NCI-H345 treated with DMSO at 0.1 percent for 48 hours (cell line): ENCODE measurements at regions not wholly inside any gene's neighbourhood (a gene's known extent, or its start where the extent isn't known, plus 50 kb on each side); places are given as distances from the start of the nearest gene placed in this dataset.
A peak's percentile ranks its signal among the peaks of the same experiment; 100 is the strongest.
"Not testable (repeated sequence)": the region's sequence is repeated elsewhere in the genome, so short reads cannot be mapped to it uniquely, and the experiment has no call there.

ENCODE experiments used
- DNase-seq: peaks from one replicate; lab custom pipeline; 2025; ENCODE audit not compliant: unreplicated experiment; lab: John Stamatoyannopoulos, UW

DNA sequence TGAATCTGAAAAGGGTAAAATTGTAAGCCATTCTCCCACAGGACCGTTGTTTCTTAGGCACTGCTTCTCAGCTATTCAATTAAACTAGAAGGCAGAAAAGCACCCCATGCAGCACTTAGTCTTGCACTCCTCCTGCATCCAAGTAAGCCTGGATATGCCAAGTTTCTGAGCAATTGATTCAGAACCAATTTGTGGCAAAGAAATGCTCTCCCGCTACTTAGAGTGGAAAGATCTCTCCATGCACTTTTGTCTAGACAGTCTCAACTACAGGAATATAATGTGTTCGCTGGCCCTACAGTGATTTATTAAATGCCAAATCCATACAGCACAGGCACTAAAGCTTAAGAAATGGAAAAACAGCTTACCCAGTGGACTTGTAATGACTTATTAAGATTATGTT, 338.5 kb downstream of the HACE1 start:
- DNase-seq: no peak

DNA sequence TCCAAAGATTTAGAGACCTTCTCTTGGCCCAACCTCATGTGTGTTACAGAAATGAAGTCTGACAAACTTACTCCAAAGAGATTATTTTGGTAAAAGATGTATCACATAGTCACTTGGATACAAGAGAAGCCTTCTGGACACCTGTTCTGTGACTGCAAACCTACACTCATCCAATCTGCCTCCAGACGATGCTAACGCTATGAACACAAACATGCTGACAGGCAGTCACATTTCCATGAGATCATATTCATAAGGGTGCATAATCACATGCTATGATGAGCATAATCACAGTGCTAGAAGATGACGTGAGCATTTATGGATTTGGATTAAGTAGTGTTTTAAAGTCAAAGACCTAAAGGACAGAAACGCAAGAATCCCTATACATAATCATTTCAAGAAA, 340.2 kb downstream of the HACE1 start:
- DNase-seq: no peak

DNA sequence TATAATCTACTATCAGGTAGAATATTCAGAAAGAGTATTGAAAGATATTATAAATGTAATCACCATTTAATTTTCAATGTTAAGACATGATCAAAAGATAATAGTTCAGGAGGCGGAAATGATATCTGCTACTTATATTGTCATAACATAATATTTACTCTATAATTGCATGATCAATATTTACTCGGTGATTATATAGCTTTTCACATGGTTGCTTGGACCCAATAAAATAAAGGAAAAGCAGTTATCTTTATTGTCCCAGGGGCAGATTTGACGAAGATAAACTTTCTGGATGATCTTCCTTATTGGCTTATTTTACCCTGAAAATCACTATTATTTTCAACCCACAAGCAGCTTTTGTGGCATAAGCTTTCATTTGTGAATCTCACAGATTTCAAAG, 350.4 kb downstream of the HACE1 start:
- DNase-seq: no peak

DNA sequence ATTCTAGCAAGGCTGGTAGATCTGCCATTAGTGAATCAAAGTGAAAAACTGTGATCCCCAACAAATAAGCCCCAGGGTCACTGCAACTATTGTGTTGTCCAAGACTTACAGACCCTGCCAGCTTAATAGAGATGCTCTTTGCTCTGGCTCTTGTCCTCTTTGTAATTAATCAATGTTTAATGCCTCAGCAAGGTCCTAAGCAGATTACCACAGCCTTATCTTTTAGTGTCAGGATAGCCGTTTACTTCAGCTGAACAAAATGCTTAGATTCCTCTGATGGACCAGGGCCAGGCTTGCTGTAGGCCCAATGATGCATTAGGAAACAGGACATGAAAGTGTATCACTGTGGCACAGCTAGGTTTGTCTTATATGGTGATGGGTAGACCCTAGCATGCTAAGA, 353.3 kb downstream of the HACE1 start:
- no peak for DNase-seq

DNA sequence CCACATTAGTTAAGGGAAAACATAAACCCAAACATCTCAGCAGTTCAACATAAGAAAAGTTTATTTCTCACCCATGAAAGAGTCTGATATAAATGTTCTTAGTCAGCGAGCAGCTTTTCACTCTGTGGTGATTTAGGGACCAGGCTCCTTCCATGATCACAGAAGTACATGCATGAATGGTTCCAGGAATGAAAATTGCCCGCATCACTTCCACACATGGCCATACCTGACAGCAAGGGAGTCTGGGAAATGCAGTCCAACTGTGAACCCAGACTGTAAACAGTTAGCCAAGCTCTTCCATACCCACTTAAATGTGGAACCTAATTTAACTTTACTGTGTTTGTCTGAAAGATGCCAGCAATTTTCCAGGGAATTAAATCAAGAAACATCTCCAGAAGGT, 353.9 kb downstream of the HACE1 start:
- DNase-seq: no peak

DNA sequence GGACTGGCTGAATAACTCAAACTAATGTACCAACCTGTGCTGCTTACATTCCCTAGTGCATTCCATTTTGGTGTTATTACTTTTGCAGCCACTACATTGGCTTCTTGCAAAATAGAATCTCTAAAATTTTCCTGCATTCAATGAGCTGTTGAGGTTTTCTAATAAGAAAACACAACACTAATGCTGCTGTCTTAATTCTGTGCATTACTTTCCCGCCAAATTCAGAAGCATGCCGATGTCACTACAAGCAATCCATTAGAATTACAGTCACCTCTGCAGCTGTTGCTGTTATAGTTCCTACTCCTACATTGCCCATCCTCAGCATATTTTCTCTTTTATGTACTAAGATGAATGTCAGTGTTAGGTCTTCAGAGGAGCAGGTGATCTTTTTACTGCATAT, 359.5 kb downstream of the HACE1 start:
- DNase-seq: no peak

DNA sequence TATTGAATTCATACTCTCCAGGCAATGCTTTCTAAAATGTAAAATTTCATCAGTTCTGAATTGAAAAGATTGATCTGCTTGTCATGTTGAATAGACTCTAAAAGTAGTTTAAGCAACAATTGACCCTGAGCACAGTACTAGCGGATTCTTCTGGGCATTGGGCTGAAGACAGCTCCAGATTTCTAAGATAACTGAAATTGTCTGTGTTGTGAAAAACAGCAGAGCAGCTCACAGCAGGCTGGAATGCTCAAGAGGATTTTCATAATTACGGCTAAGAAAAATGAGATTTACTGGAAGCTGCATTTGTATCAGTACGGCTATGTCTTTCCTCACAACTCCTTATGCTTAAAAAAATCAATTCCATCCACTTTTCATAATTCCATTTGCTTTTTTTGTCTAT, 373.7 kb downstream of the HACE1 start:
- DNase-seq: no peak

DNA sequence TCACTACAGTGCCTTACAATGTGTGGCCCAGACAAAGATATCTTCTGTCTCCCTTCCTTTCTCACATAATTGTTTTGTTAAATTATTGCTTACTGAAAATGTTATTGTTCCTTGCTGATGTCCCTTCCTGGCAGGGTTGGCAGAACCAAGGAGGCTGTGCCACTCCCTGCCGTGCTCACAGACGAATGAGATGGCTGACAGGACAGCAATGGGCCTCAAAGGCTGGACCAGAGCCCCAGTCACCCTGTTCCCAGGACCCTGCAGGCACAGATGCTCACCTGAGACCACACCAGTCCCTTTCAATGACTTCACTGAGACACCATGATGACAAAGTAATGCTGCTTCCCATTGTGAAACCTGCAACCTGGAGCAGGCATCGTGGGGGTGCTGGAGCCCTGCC, 375.1 kb downstream of the HACE1 start:
- DNase-seq: peak; percentile 51

DNA sequence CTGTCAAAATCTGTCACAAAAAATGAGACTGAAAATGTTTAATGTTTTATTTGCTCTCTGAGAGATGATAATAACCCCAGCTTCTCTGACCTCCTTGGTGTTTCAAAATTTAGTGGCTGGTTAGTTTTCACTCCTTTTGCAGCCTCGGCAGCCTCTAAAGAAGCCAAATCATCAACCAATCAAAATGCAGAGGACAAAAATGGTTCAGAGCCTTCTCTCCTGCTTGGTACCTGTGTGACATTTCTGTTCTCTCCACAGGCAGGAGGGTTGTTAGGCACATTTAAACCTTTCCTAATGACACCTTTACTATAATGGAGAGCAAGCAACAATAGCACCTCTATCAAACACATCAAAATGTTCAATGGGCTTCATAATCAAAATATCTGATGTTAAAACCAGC, 375.5 kb downstream of the HACE1 start:
- no peak for DNase-seq

DNA sequence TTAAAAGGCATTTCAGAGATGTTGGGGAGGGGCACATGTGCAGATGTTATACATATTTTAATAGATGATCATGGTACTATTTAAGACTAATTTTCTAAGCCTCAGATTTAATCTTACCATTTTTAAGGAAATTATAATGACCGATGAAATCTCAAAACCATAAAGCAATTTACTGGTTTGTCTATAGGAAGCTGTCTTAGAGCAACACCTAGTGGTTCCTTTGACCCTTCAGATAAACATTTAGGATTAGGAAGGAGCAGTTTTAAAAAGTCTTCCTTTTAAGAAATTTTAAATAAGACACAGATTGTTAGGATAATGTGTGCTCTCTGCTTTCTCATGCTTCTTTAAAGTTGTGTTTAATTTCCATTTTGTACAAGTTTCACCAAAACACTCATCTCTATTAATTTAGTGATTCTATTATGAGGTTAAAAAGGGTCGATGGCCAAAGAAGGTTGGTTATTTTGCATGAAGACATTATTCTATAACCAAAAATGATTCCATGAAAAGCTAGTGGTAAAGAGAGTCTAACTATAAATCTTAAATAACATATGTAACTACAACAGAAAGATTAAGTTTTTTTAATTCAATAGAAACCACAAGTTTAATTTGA, 376.4 kb downstream of the HACE1 start:
- DNase-seq: no peak

DNA sequence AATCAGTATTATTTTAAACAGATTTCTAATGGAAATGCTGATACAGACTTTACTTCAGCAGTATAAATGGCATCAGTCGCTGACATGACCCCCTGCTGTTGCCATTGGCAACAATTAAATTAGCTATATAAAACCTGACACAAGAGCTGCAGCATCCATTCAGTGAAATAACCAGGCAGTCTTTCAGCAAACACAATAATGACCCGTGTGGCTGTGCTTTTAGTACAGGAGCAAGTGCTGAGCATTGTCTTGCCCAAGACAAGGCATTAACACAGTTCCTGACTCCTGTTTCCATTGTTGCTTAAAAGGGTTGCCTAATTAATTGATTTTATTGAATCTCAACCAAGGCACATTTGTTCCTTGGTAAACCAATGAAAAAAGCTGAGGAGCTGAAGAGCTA, 382.1 kb downstream of the HACE1 start:
- DNase-seq: no peak

DNA sequence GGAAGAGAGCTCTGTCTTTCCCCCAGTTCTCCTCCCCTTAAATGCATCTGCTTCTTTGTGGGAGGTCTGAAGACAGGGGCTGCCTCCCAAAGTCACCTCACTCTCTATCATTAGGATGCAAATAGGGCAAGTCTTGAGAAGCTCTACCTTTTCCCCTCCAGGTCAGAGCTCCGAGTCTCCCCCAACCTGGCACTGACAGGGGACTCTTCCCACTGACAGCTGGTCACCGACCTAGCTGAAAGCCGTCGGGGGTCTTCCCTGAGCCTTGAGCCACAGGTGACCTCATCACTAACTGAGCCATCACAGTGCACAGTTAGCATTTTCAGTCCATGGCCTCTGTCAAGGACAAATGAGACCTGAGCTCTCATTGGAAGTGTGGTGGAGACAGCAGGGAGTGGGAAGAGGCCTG, 386.7 kb downstream of the HACE1 start:
- no peak for DNase-seq

DNA sequence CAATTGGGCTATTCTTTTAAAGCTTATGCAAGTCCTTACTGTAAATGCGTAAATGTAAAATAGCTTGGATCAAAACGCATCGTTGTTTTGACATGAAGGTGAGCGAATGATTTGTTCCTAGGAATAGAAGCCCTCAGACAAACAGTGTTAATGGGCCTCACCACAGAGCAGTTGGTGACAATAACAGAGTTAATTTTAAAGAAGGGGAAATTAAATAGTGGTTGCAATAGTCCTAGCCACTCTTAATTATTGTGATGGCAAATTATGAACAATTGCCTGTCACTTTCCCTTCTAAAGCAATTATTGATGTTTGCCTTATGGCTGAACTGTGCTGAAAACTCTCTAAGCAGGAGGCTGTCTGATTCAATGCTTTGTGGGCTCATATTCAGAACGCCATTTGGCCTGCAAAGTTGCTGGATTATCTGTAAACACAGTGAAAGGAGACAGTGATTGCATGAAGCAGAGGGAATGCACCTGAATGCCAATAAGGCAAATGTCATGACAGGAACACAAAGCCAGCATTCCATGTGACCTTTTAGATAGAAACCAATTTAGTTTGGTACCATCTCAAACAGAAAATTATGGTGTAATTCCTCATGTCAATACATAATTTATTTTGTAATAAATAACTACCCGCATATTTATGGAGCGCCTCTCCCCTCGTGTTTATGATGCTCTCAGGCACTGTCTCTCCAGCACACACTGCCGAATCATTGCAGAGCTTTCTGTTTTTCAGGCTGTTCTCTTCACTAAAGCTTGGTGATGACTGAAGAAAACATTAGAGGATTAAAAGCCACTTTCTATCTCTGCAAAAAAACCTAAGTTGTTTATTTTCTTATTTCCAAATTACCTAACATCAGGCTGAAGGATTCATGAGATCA, 387.5 kb downstream of the HACE1 start:
- peak; percentile 97 for DNase-seq

DNA sequence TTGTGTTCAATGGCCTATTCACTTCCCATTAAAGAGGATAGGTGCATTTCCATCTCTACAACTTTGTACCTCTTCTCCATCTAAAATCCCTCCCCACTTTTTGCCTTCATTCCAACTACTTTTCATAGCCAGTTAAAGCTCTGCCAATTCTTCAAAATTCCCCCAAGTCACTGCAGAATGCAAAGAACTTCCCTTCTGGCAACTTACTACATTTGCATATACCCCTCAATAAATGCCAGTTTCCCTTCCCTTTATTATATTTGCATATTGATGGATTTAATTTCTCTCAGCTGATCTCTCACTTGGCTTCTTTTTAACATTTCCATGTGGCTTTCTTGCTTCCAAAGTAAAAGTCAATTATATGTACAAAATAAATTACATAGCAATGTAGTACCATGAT, 393.4 kb downstream of the HACE1 start:
- no peak for DNase-seq

DNA sequence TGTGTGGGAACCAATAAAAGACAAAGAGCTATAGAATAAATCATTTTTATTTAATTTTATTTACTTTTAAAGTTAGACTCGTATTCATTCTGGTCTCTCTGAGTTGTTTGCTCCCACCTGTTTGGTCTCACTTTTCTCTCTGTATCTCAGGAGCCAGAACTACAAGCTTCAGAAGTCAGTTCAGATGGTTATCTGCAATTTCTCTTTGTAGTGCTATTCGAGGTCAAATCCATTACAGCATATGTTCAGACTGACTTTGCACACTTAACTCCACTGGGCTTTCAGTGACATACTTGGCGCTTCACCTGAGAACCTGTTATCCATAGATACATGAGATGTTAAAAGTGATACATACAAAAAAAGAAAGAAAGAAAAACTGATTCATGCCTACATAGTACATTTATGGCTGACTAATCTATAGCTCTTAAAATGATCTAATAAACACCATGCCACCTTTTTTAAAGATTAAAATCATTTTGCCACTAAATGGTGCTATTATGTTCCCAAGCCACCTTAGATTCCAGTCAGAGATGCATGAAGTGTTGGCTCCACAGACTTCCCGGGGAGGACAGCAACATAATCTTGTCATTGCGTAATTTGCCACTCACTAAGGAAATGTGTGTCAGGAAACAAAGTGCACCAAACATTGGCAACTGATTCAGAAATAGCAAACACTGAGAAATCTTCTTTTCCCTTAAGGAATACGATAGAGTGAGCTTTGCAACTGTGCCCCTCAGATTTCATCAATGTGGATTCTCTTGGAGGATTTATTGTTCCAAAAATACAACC, 396.7 kb downstream of the HACE1 start:
- no peak for DNase-seq

DNA sequence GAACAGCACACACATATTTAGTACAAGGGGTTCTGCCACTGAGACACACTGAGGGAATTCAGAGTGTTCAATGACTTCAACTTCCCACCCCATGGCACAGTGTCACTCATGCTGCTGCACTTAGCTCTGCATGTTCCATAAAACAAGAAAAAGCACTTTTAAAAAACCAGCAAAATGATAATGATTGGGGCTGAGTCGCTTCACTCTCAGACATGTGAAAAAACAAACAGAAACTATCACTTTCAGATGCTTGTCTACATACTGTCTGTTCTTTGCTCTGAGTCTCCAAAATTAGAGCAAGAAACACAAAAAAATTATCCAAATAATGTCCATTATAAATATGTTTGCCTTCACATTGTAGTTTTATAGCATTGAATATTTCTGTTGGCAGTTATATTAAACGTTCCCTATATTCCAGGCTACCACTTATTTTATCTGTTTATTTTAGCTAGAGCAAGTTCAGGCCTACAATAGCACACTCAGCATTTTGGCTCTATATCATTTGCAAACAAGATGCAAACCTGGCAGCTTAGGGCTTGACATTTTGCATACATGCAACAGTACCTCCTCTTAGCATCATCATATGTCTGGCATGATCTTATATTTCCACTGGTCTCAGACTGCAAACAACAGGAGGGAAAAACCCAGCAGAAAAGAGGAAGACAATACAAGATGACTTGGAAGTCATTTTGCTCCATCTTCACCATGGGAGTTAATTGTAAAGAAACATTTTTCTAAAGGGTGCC, 398.8 kb downstream of the HACE1 start:
- no peak for DNase-seq

DNA sequence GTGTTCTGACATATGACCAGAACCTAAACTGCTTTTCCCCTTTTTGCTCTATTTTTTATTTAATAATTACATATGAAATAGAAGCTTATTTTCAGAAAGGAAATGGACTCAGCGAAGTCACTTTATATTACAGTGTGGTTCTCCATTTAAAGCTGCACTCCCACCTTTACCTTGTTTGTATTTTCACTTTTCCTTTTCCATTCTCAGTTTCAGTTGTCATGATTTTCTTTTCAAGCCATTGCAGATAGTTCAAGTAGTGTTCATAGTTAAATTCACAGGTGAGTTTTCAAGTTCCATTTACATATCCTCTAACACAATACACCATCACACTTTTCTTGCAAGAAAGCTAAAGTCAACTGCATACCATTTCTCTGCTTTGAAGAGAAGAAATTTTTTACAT, 400.2 kb downstream of the HACE1 start:
- no peak for DNase-seq

DNA sequence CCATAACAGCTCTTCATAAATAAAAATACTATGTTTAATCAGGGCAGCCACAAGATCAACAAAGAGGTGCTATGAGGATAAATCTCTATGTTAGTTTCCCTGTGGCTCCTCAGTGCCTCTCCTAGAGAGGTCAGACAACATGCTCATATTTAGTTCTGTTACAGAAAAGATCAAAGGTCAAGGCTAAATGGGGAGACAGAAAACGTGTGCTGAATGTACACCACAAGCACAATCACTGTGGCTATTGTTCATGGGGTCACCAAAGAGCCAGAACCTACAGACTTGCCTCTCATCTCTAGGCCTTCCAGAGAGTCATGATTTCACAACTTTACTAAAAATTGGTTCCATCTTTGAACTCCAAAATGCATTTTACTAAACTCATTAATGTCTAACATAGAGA, 409.8 kb downstream of the HACE1 start:
- no peak for DNase-seq

DNA sequence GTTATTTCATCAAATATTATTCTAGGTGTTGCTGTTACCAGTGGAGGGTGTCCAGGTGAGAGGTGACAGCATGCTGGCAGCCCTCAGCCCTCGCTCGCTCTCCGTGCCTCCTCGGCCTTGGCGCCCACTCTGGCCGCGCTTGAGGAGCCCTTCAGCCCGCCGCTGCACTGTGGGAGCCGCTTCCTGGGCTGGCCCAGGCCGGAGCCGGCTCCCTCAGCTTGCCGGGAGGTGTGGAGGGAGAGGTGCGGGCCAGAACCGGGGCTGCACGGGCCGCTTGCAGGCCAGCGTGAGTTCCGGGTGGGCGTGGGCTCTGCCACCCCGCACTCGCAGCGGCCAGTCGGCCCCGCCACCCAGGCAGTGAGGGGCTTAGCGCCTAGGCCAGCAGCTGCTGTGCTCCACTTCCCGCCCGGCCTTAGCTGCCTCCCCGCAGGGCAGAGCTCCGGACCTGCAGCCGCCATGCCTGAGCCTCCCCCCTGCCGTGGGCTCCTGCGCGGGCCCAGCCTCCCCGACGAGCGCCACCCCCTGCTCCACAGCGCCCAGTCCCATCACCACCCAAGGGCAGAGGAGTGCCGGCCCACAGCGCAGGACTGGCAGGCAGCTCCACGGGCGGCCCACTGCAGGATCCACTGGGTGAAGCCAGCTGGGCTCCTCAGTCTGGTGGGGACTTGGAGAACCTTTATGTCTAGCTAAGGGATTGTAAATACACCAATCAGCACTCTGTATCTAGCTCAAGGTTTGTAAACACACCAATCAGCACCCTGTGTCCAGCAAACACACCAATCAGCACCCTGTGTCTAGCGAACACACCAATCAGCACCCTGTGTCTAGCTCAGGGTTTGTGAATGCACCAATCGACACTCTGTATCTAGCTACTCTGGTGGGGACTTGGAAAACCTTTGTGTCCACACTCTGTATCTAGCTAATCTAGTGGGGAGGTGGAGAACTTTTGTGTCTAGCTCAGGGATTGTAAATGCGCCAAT, 413.3 kb downstream of the HACE1 start:
- not testable (repeated sequence) for DNase-seq

DNA sequence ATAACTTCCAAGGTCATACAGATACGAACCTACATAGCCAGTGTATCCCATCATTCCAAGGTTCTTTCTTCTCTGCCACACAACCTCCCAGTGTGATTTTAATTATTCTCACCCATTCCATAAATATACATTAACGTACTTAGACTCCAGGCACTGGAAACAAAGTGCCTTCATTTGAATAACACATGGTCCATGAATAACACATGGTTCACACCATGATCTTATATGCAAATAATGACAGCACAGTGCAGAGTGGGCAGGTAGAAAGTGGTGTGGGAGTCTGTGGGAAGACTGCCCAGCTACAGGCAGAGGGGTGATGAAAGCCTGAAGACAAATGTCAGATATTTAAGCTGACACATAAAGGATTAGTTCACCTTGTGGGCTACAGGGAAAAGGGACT, 425.2 kb downstream of the HACE1 start:
- no peak for DNase-seq
